Progenitor cell of endocrine pancreas (in vitro differentiated cells): ENCODE measurements at regions not wholly inside any gene's neighbourhood (a gene's known extent, or its start where the extent isn't known, plus 50 kb on each side); places are given as distances from the start of the nearest gene placed in this dataset.
A peak's percentile ranks its signal among the peaks of the same experiment; 100 is the strongest.
"Not testable (repeated sequence)": the region's sequence is repeated elsewhere in the genome, so short reads cannot be mapped to it uniquely, and the experiment has no call there.

Source experiments
- DNase-seq: peaks from one replicate; pipeline ENCODE4 v3.0.0; 2021; ENCODE audit warnings: low spot score; ENCODE audit not compliant: unreplicated experiment
- H3K27ac Mint-ChIP-seq: 2 replicates; pipeline ENCODE4 v1.8.0; 2021; ENCODE audit warnings: mild to moderate bottlenecking, moderate library complexity, mixed read lengths
- H3K27me3 Mint-ChIP-seq: 2 replicates; pipeline ENCODE4 v1.8.0; 2021; ENCODE audit warnings: mixed read lengths
- H3K36me3 Mint-ChIP-seq: 2 replicates; pipeline ENCODE4 v1.8.0; 2022; ENCODE audit warnings: mixed read lengths; ENCODE audit not compliant: insufficient read depth
- H3K4me1 Mint-ChIP-seq: 2 replicates; pipeline ENCODE4 v1.8.0; 2021; ENCODE audit warnings: low read depth, mixed read lengths
- H3K4me3 Mint-ChIP-seq: 2 replicates; pipeline ENCODE4 v1.8.0; 2021; ENCODE audit warnings: low read depth, mild to moderate bottlenecking, moderate library complexity, mixed read lengths
- H3K9me3 Mint-ChIP-seq: 2 replicates; pipeline ENCODE4 v1.8.0; 2021; ENCODE audit warnings: low read depth, mixed read lengths
- CTCF ChIP-seq: fragments of 200-600 bp; sonication (generic); IDR thresholded peaks from one replicate; pipeline ENCODE4 v1.5.0; 2021; ENCODE audit warnings: antibody characterized with exemption, mild to moderate bottlenecking; ENCODE audit not compliant: unreplicated experiment

DNA sequence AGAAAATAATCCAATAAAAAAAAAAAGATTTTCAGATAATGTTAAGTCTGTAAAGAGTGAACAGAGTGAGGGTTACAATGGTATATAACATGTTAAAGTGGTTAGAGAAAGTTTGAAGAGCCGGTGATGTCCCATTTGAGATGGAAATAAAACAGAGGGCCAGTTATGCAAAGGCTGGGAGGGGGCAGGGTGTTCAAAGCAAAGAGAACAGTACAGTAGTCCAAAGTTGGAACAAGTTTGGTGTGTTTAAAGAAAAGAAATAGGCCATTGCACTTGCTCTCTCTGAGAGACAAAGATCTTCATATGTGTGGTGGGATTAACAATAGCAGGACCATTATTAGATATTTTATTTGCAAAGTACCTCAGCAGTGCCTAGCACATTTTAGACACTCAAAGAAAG, 179.5 kb upstream of the PKN2 start:
- TF ChIP-seq CTCF, result no peak
- no peak for DNase-seq
- H3K4me1 Mint-ChIP-seq, result peaks cover 2% of the 10 kb centered on the region
- H3K27ac Mint-ChIP-seq, result no peak overlapping the region
- H3K36me3 Mint-ChIP-seq, result no peaks in the 10 kb centered on the region
- no peak overlapping the region for H3K4me3 Mint-ChIP-seq
- H3K27me3 Mint-ChIP-seq, result no peaks in the 10 kb centered on the region
- H3K9me3 Mint-ChIP-seq, result no peaks in the 10 kb centered on the region

- H3K4me3 Mint-ChIP-seq, result no peak overlapping the region
- no peak for DNase-seq
- no peak for TF ChIP-seq CTCF
- H3K36me3 Mint-ChIP-seq, result no peaks in the 10 kb centered on the region
- no peak overlapping the region for H3K27ac Mint-ChIP-seq
- no peaks in the 10 kb centered on the region for H3K9me3 Mint-ChIP-seq
- peaks cover 2% of the 10 kb centered on the region for H3K4me1 Mint-ChIP-seq
- no peaks in the 10 kb centered on the region for H3K27me3 Mint-ChIP-seq
Observed at GRCh38 chr1:88509379-88509778, 174.7 kb upstream of the PKN2 start.

DNA sequence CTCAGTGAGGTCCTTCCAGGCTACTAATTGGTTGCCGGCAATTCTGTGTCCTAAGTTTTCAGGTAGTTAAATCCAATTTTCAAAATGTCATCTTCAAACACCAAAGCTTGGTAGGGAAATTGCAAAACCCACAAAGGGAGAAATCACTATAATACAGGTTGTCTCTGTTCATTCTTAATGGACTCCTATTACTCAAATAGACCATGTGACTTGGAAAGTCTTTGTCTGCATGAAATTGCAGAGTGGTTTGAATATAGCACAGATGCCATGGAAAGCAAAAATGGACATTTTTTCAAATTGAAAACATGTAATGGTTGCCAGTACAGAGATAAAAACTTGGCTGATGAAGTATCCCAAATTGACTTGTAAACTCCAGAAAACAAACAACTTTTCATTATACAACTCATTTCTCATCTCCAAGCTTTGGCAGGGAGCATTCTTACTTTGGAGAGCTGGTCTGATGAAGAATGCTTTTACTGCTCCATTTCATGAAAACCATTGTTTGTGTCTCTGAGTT, 169.5 kb upstream of the PKN2 start:
- no peaks in the 10 kb centered on the region for H3K27me3 Mint-ChIP-seq
- H3K4me1 Mint-ChIP-seq, result no peaks in the 10 kb centered on the region
- H3K4me3 Mint-ChIP-seq, result no peak overlapping the region
- no peak overlapping the region for H3K27ac Mint-ChIP-seq
- no peak for TF ChIP-seq CTCF
- H3K36me3 Mint-ChIP-seq, result no peaks in the 10 kb centered on the region
- DNase-seq, result no peak
- H3K9me3 Mint-ChIP-seq, result no peaks in the 10 kb centered on the region

- not testable (repeated sequence) for H3K36me3 Mint-ChIP-seq, DNase-seq, H3K4me3 Mint-ChIP-seq, H3K4me1 Mint-ChIP-seq, H3K27ac Mint-ChIP-seq, H3K27me3 Mint-ChIP-seq, H3K9me3 Mint-ChIP-seq
Observed at GRCh38 chr1:88517499-88517898, 166.6 kb upstream of the PKN2 start.

- TF ChIP-seq CTCF, result no peak
- Mint-ChIP-seq H3K9me3 (no peaks in the 10 kb centered on the region), H3K36me3 (no peaks in the 10 kb centered on the region), H3K27ac (peak overlapping the region; percentile 7), H3K4me3 (no peak overlapping the region), H3K27me3 (no peaks in the 10 kb centered on the region), H3K4me1 (no peaks in the 10 kb centered on the region)
- no peak for DNase-seq
Observed at GRCh38 chr1:88519156-88519555, 164.9 kb upstream of the PKN2 start.

- H3K4me1 Mint-ChIP-seq, result no peaks in the 10 kb centered on the region
- no peaks in the 10 kb centered on the region for H3K27me3 Mint-ChIP-seq
- H3K4me3 Mint-ChIP-seq, result no peak overlapping the region
- H3K36me3 Mint-ChIP-seq, result no peaks in the 10 kb centered on the region
- no peak for TF ChIP-seq CTCF
- no peak for DNase-seq
- no peak overlapping the region for H3K27ac Mint-ChIP-seq
- H3K9me3 Mint-ChIP-seq, result peaks cover 3% of the 10 kb centered on the region
Observed at GRCh38 chr1:88523854-88524528, 160.1 kb upstream of the PKN2 start.
